GM12873 (cell line): ENCODE measurements at regions not wholly inside any gene's neighbourhood (a gene's known extent, or its start where the extent isn't known, plus 50 kb on each side); places are given as distances from the start of the nearest gene placed in this dataset.

Experiments used
- CTCF ChIP-seq: IDR thresholded peaks from 2 replicates; pipeline ENCODE4 v1.5.1; 2012; ENCODE audit warnings: low read depth, mild to moderate bottlenecking, moderate library complexity, low read length, control low read depth; ENCODE audit not compliant: insufficient read depth; ENCODE audit errors: missing control alignments

GRCh38 chr5:20128343-20128742 is 140.3 kb upstream of the CDH18 start:
- no peak for TF ChIP-seq CTCF

DNA sequence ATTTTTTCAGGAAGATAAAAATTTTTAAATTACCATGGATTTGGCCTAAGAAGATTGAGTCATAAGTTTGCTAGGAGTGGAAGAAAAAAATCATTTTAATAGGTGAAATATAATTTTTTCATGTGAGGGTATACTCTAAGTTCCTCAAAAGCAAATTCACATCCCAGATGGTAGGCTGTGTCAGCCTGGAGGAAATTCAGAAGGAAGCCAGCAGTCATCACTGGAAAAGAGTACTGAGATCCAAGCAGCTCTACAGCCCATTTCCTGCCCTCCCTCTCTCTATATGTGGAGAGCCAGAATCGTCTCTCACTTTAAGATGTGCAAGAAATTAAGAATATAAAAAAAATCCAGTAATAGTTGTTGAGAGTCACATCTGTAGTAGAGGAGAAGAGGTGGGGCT is 126.5 kb upstream of the CDH18 start:
- TF ChIP-seq CTCF, result no peak

- TF ChIP-seq CTCF, result no peak
Observed at GRCh38 chr5:20113931-20114330, 125.9 kb upstream of the CDH18 start.

GRCh38 chr5:20113031-20113715 is 125.2 kb upstream of the CDH18 start:
- TF ChIP-seq CTCF, result no peak

- no peak for TF ChIP-seq CTCF
Observed at GRCh38 chr5:20109326-20109725, 121.3 kb upstream of the CDH18 start.

DNA sequence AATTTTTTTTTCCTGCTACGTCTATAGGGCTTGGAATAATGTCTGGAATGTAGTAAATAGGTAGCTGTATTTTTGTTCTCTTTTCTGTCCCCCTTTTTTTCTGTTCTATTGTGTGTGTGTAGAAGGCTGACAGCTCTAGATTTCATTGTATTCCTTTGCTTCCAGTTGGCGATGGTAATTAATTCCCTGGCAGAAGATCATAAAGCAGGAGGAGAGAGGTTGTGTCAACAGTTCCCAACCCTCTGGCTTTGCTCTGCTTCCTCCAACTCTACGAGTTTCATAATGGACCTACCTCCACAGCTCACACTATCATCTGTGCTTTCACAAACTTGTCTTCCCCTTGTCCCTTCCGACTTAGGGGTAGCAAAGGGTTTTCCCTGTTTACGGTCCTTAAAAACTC is 117.9 kb upstream of the CDH18 start:
- TF ChIP-seq CTCF, result no peak

DNA sequence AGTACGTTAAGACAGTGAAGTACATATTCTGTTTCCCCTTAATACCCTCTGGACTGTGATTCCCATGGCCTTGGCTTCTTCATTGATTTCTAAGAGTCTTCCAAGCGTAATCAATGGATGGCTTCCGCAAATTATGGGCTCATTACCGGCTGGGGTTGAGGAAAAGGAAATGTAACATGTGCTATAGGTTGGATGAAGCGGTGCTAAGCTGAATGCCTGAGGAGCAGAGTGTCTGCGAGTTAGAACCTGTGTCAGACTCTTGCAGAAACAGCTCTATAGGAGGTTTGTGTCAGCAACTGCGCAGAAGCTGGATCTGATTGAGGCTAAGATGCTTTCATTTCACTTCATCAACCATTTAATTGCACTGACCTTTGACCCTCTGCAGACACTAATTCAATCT is 114.3 kb upstream of the CDH18 start:
- TF ChIP-seq CTCF, result no peak

DNA sequence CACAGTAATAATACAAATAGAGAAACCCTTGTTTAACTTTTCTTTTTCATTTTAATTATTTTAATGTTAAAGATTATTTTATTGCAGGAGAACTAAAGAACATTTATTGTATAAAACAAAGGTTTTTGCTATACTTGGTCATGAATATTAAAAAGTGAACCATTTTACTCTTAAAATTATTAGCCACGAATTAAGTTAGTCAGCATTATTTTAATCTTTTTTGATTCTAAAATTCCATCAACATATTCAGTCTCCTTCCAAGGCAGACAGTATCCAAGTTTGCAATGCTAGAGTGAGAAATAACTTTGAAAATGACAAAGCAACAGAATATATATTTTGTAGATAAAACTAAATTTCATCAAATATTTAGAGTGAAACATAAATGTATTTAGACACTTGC is 110.7 kb upstream of the CDH18 start:
- no peak for TF ChIP-seq CTCF
